ENCODE measurements at regions not wholly inside any gene's neighbourhood (a gene's known extent, or its start where the extent isn't known, plus 50 kb on each side); places are given as distances from the start of the nearest gene placed in this dataset.

DNA sequence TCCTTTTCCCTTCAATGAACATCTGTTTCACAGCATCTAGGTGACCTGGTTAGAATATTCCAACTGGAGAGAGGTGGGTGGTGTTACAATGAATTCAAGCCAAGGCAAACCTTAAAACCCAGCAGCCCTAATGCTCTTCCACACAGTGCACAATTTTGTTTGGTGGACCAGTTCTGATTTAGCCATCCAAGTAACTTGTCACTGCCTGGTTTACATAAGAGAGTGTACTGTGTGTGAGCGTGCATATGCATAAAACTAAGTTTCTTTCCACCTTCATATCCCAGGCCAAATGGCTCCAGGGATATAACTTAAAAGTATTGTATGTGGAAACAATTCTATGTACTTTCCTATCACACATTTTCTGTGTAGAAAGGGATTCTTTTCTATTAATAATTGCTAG lies 200.4 kb upstream of the FAR2 start:
- no peaks in the 10 kb centered on the region for H3K79me2 ChIP-seq (ENCODE audit: control insufficient read depth, insufficient read depth, low read length)
- no peaks in the 10 kb centered on the region for H3K9me3 ChIP-seq (replicated peaks; ENCODE audit: control insufficient read depth, insufficient read depth, low read length)
- H4K20me1 ChIP-seq (ENCODE audit: control insufficient read depth, insufficient read depth), result no peaks in the 10 kb centered on the region
- DNase-seq (ENCODE audit: low read depth, low spot score), result no peak
- FAIRE-seq, result no peak
- H3K4me3 ChIP-seq, result no peak overlapping the region
- no peak for ATAC-seq
- no peaks in the 10 kb centered on the region for H3K4me1 ChIP-seq (ENCODE audit: control insufficient read depth, insufficient read depth, low read length)
- CTCF ChIA-PET, result no interaction called here
- no peak overlapping the region for H2AFZ ChIP-seq (ENCODE audit: control insufficient read depth, low read depth, low read length)
- H3K9ac ChIP-seq (ENCODE audit: control insufficient read depth, insufficient read depth, low read length), result no peak overlapping the region
- no peak overlapping the region for H3K27ac ChIP-seq (ENCODE audit: control insufficient read depth, insufficient read depth)
- POLR2A ChIA-PET, result no interaction called here
- no peaks in the 10 kb centered on the region for H3K27me3 ChIP-seq (replicated peaks in 1 of 2; ENCODE audit: control insufficient read depth in 2 of 2, insufficient read depth in 2 of 2, low read length in 1 of 2)
- in situ Hi-C loops (cut with MboI) (no loop called here), intact Hi-C loops (cut with micrococcal nuclease; ENCODE audit: unreplicated experiment) (no loop called here)
- SMC1A ChIA-PET (ENCODE audit: uncharacterized antibody, unreplicated experiment), result no interaction called here
- WGBS (ENCODE audit: insufficient coverage, insufficient replicate concordance, low lambda C conversion rate, missing lambda C conversion rate), result 0% methylated on average over 1 of the region's 1 CpG
- no peak for TF ChIP-seq STAT3 (IDR thresholded peaks at IDR 0.05; ENCODE audit: low read depth, low read length)
- TF ChIP-seq YBX1 (IDR thresholded peaks at IDR 0.05), result no peak
- TF ChIP-seq, protein P1, sequence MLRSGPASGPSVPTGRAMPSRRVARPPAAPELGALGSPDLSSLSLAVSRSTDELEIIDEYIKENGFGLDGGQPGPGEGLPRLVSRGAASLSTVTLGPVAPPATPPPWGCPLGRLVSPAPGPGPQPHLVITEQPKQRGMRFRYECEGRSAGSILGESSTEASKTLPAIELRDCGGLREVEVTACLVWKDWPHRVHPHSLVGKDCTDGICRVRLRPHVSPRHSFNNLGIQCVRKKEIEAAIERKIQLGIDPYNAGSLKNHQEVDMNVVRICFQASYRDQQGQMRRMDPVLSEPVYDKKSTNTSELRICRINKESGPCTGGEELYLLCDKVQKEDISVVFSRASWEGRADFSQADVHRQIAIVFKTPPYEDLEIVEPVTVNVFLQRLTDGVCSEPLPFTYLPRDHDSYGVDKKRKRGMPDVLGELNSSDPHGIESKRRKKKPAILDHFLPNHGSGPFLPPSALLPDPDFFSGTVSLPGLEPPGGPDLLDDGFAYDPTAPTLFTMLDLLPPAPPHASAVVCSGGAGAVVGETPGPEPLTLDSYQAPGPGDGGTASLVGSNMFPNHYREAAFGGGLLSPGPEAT (IDR thresholded peaks at IDR 0.05; ENCODE audit: low read depth), result no peak
- no peak for TF ChIP-seq FOXK2 (IDR thresholded peaks at IDR 0.05)
- no peak for TF ChIP-seq EP300 (IDR thresholded peaks at IDR 0.05; ENCODE audit: borderline replicate concordance in 1 of 2, control insufficient read depth in 1 of 2, low read depth in 2 of 2, low read length in 2 of 2)
- no peak for TF ChIP-seq SMAD1 (IDR thresholded peaks at IDR 0.05; ENCODE audit: low read depth, partially characterized antibody)
- TF ChIP-seq CHD1 (IDR thresholded peaks at IDR 0.05; ENCODE audit: low read depth, low read length), result no peak
- TF ChIP-seq DPF2 (IDR thresholded peaks at IDR 0.05), result no peak
- no peak for TF ChIP-seq TCF12 (IDR thresholded peaks at IDR 0.05; ENCODE audit: low read depth, low read length)
- no peak for TF ChIP-seq GABPA (IDR thresholded peaks at IDR 0.05; ENCODE audit: low read depth)
- TF ChIP-seq ZSCAN29 (IDR thresholded peaks at IDR 0.05), result no peak
- no peak for TF ChIP-seq TCF3 (IDR thresholded peaks at IDR 0.05; ENCODE audit: borderline replicate concordance, insufficient read depth, low read depth, low read length)
- TF ChIP-seq, protein P2, sequence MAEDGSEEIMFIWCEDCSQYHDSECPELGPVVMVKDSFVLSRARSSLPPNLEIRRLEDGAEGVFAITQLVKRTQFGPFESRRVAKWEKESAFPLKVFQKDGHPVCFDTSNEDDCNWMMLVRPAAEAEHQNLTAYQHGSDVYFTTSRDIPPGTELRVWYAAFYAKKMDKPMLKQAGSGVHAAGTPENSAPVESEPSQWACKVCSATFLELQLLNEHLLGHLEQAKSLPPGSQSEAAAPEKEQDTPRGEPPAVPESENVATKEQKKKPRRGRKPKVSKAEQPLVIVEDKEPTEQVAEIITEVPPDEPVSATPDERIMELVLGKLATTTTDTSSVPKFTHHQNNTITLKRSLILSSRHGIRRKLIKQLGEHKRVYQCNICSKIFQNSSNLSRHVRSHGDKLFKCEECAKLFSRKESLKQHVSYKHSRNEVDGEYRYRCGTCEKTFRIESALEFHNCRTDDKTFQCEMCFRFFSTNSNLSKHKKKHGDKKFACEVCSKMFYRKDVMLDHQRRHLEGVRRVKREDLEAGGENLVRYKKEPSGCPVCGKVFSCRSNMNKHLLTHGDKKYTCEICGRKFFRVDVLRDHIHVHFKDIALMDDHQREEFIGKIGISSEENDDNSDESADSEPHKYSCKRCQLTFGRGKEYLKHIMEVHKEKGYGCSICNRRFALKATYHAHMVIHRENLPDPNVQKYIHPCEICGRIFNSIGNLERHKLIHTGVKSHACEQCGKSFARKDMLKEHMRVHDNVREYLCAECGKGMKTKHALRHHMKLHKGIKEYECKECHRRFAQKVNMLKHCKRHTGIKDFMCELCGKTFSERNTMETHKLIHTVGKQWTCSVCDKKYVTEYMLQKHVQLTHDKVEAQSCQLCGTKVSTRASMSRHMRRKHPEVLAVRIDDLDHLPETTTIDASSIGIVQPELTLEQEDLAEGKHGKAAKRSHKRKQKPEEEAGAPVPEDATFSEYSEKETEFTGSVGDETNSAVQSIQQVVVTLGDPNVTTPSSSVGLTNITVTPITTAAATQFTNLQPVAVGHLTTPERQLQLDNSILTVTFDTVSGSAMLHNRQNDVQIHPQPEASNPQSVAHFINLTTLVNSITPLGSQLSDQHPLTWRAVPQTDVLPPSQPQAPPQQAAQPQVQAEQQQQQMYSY (CRISPR knock-in tag; IDR thresholded peaks at IDR 0.05), result no peak
- TF ChIP-seq GATAD2B (conservative IDR thresholded peaks at IDR 0.05; ENCODE audit: low read depth), result no peak
- TF ChIP-seq CBFB (IDR thresholded peaks at IDR 0.05; ENCODE audit: low read depth), result no peak
- TF ChIP-seq BACH1 (IDR thresholded peaks at IDR 0.05; ENCODE audit: borderline replicate concordance), result no peak
- TF ChIP-seq BRCA1 (IDR thresholded peaks at IDR 0.05; ENCODE audit: low read depth, low read length), result no peak
- RAD21 ChIA-PET (ENCODE audit: unreplicated experiment), result no interaction called here
- no TSS peak for BruUV-seq (replicated peaks)
- H3K4me2 ChIP-seq (ENCODE audit: control insufficient read depth, insufficient read depth), result no peak overlapping the region
- H3K36me3 ChIP-seq (ENCODE audit: control insufficient read depth in 2 of 2, insufficient read depth in 2 of 2, low read length in 1 of 2), result no peaks in the 10 kb centered on the region
